ENCODE measurements at regions not wholly inside any gene's neighbourhood (a gene's known extent, or its start where the extent isn't known, plus 50 kb on each side); places are given as distances from the start of the nearest gene placed in this dataset.

DNA sequence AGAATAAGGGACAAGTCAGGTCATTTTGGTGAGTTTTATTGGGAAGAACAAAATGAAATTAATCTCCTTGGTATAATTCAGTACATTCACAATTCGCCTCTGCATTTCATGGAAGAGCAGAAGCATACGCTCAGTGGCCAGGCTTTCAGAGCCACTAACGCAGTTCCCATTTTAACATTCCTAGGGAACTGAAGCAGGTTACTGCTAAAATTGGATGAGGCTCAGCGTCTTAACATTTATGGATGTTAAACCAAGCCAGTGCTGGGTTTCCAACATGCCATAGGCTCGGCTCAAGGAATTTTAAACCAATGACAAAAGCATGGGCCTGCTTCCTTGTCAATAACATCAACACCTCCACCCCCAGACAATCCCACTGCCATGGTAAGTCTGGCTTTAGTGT lies 172.7 kb upstream of the PRICKLE2 start:
- H3K27ac Mint-ChIP-seq, result no peak overlapping the region
- no peak for DNase-seq
- no peak for TF ChIP-seq CTCF (IDR thresholded peaks at IDR 0.05)
- POLR2A ChIA-PET, result no interaction called here
- H3K4me3 Mint-ChIP-seq, result no peak overlapping the region
- peaks cover 2% of the 10 kb centered on the region for H3K27me3 Mint-ChIP-seq
- H3K4me1 Mint-ChIP-seq (ENCODE audit: low read depth), result no peaks in the 10 kb centered on the region
- no peak for ATAC-seq
- CTCF ChIA-PET, result interaction anchor here (1.1 kb wide), 1 partner anchor 368 kb away, joined by 5 read pairs; no protein-coding TSS in a partner anchor
- H3K9me3 Mint-ChIP-seq, result no peaks in the 10 kb centered on the region
- no peaks in the 10 kb centered on the region for H3K36me3 Mint-ChIP-seq (ENCODE audit: low read depth)
- intact Hi-C loops (cut with micrococcal nuclease), result no loop called here

- intact Hi-C loops (cut with micrococcal nuclease), result no loop called here
- POLR2A ChIA-PET, result interaction anchor here (0.7 kb wide), 1 partner anchor 44 kb away, joined by 3 read pairs; no protein-coding TSS in a partner anchor
Measured at GRCh38 chr3:64397573-64397972, 172.3 kb upstream of the PRICKLE2 start.

DNA sequence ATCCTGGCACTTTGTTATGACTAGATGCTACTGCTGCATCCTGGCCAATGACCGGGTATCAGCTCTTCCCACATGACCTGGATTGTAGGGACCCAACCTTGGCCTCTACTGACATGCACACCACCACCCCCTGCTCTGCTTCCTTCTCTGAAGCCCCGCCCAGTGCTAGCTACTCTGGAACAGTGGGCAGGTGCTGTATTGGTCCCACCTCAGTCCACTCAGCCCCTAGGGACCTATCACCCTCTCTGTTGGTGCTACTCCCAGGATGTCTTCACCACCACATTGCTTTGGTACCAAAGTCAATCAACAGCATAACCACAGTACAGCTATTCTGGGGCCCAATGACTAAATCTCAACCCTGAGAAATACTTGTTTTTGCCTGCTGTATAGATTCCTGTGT lies 170.2 kb upstream of the PRICKLE2 start:
- H3K9me3 Mint-ChIP-seq, result no peaks in the 10 kb centered on the region
- TF ChIP-seq CTCF (IDR thresholded peaks at IDR 0.05), result no peak
- ChIA-PET CTCF (interaction anchor here (1.1 to 1.3 kb wide), 2 partner anchors 14 to 132 kb away, joined by 3 read pairs; no protein-coding TSS in a partner anchor), POLR2A (no interaction called here)
- no peak for DNase-seq
- H3K4me3 Mint-ChIP-seq, result no peak overlapping the region
- H3K36me3 Mint-ChIP-seq (ENCODE audit: low read depth), result no peaks in the 10 kb centered on the region
- no peaks in the 10 kb centered on the region for H3K4me1 Mint-ChIP-seq (ENCODE audit: low read depth)
- peaks cover 3% of the 10 kb centered on the region for H3K27me3 Mint-ChIP-seq
- no peak for ATAC-seq
- intact Hi-C loops (cut with micrococcal nuclease), result no loop called here
- no peak overlapping the region for H3K27ac Mint-ChIP-seq

More at GRCh38 chr3:64397573-64397972, 172.3 kb upstream of the PRICKLE2 start:
- H3K36me3 Mint-ChIP-seq (ENCODE audit: low read depth), result no peaks in the 10 kb centered on the region
- CTCF ChIA-PET, result interaction anchor here (0.7 to 1.1 kb wide), 2 partner anchors 91 to 368 kb away, joined by 3 to 5 read pairs; no protein-coding TSS in a partner anchor
- no peaks in the 10 kb centered on the region for H3K4me1 Mint-ChIP-seq (ENCODE audit: low read depth)
- ATAC-seq (no peak), DNase-seq (no peak)
- TF ChIP-seq CTCF (IDR thresholded peaks at IDR 0.05), result no peak
- H3K4me3 Mint-ChIP-seq, result no peak overlapping the region
- H3K9me3 Mint-ChIP-seq, result no peaks in the 10 kb centered on the region
- peaks cover 3% of the 10 kb centered on the region for H3K27me3 Mint-ChIP-seq
- H3K27ac Mint-ChIP-seq, result no peak overlapping the region

- CTCF ChIA-PET, result interaction anchor here (1.0 kb wide), 1 partner anchor 362 kb away, joined by 3 read pairs; no protein-coding TSS in a partner anchor
- ATAC-seq (no peak), DNase-seq (no peak)
- Mint-ChIP-seq H3K4me1 (ENCODE audit: low read depth) (no peaks in the 10 kb centered on the region), H3K9me3 (no peaks in the 10 kb centered on the region), H3K27ac (no peak overlapping the region), H3K27me3 (peaks cover 3% of the 10 kb centered on the region), H3K36me3 (ENCODE audit: low read depth) (no peaks in the 10 kb centered on the region), H3K4me3 (no peak overlapping the region)
- POLR2A ChIA-PET, result no interaction called here
- intact Hi-C loops (cut with micrococcal nuclease), result no loop called here
- no peak for TF ChIP-seq CTCF (IDR thresholded peaks at IDR 0.05)
Measured at GRCh38 chr3:64393193-64393592, 167.9 kb upstream of the PRICKLE2 start.

DNA sequence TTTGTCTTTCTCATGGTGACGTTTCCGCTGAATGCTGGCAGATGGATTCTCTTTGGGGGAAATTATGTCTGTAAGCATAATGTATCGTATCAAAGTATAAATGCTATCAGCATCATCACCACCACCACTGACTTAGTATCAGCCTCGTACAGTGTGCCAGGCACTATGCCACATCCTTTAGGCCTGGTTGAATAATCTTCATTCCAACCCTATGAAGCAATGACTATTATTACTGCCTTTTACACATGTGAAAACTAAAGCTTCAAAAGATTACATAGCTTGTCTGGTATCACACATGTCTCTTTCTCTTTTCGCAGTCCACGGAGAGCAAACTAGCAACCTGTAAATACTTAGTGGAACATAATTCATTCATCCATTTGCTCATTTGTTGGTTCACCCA lies 166.7 kb upstream of the PRICKLE2 start:
- no peak for DNase-seq
- intact Hi-C loops (cut with micrococcal nuclease), result no loop called here
- H3K9me3 Mint-ChIP-seq, result no peaks in the 10 kb centered on the region
- ATAC-seq, result no peak
- peaks cover 5% of the 10 kb centered on the region for H3K27me3 Mint-ChIP-seq
- H3K27ac Mint-ChIP-seq, result no peak overlapping the region
- ChIA-PET CTCF (no interaction called here), POLR2A (no interaction called here)
- no peak for TF ChIP-seq CTCF (IDR thresholded peaks at IDR 0.05)
- no peak overlapping the region for H3K4me3 Mint-ChIP-seq
- H3K4me1 Mint-ChIP-seq (ENCODE audit: low read depth), result no peaks in the 10 kb centered on the region
- H3K36me3 Mint-ChIP-seq (ENCODE audit: low read depth), result no peaks in the 10 kb centered on the region
